NCI-H1930 (cell line): ENCODE measurements at regions not wholly inside any gene's neighbourhood (a gene's known extent, or its start where the extent isn't known, plus 50 kb on each side); places are given as distances from the start of the nearest gene placed in this dataset.

Source experiments
- DNase-seq, 2 experiments: peaks; one replicate each; lab custom pipeline; 2025; lab: John Stamatoyannopoulos, UW

- no peak for DNase-seq
These were observed 1700.1 kb upstream of the SLC10A2 start for GRCh38 chr13:104766319-104766718.

- DNase-seq = no peak
These were observed 1698.4 kb upstream of the SLC10A2 start for GRCh38 chr13:104764600-104764999.

- no peak for DNase-seq
These were observed 1692.9 kb upstream of the SLC10A2 start for GRCh38 chr13:104759069-104759468.

GRCh38 chr13:104757712-104758111 lies 1691.5 kb upstream of the SLC10A2 start:
- no peak for DNase-seq

- DNase-seq = no peak
These were observed 1684.2 kb upstream of the SLC10A2 start for GRCh38 chr13:104750377-104750776.

GRCh38 chr13:104740641-104741222 lies 1674.5 kb upstream of the SLC10A2 start:
- peak in 1 of 2 experiments; percentile 5 for DNase-seq

- DNase-seq = no peak
These were observed 1671.5 kb upstream of the SLC10A2 start for GRCh38 chr13:104737713-104738112.

- DNase-seq = no peak
These were observed 1667.2 kb upstream of the SLC10A2 start for GRCh38 chr13:104733427-104733826.

- DNase-seq = no peak
These were observed 1648.9 kb upstream of the SLC10A2 start for GRCh38 chr13:104715111-104715510.

GRCh38 chr13:104705031-104705750 lies 1639.0 kb upstream of the SLC10A2 start:
- no peak for DNase-seq

- DNase-seq = no peak
These were observed 1635.4 kb upstream of the SLC10A2 start for GRCh38 chr13:104701591-104701990.

GRCh38 chr13:104694397-104694796 lies 1628.2 kb upstream of the SLC10A2 start:
- no peak for DNase-seq

GRCh38 chr13:104693126-104693525 lies 1626.9 kb upstream of the SLC10A2 start:
- no peak for DNase-seq

- DNase-seq = no peak
These were observed 1625.7 kb upstream of the SLC10A2 start for GRCh38 chr13:104691767-104692467.

- no peak for DNase-seq
These were observed 1620.3 kb upstream of the SLC10A2 start for GRCh38 chr13:104686484-104686883.

- DNase-seq = no peak
These were observed 1617.6 kb upstream of the SLC10A2 start for GRCh38 chr13:104683789-104684188.

GRCh38 chr13:104678161-104678560 lies 1611.9 kb upstream of the SLC10A2 start:
- no peak for DNase-seq

- DNase-seq = no peak
These were observed 1605.7 kb upstream of the SLC10A2 start for GRCh38 chr13:104671901-104672300.

- DNase-seq = no peak
These were observed 1591.0 kb upstream of the SLC10A2 start for GRCh38 chr13:104657196-104657595.

- no peak for DNase-seq
These were observed 1584.2 kb upstream of the SLC10A2 start for GRCh38 chr13:104650431-104650830.

- DNase-seq = no peak
These were observed 1582.1 kb upstream of the SLC10A2 start for GRCh38 chr13:104648291-104648690.

- no peak for DNase-seq
These were observed 1579.6 kb upstream of the SLC10A2 start for GRCh38 chr13:104645786-104646185.

GRCh38 chr13:104641309-104641708 lies 1575.1 kb upstream of the SLC10A2 start:
- no peak for DNase-seq
